Natural killer cell (primary cell): ENCODE measurements at regions not wholly inside any gene's neighbourhood (a gene's known extent, or its start where the extent isn't known, plus 50 kb on each side); places are given as distances from the start of the nearest gene placed in this dataset.

Experiments used
- ATAC-seq, 3 donors: fragments of 150-1000 bp in 2 of 3; fragments of 200-7000 bp in 1 of 3; cut with Tn5 transposase; 1 replicate in 1 of 3; 2 replicates in 2 of 3; pipeline ENCODE4 v1.10.0; 2021; ENCODE audit warnings: mild to moderate bottlenecking in 2 of 3, moderate library complexity in 2 of 3
- DNase-seq, 2 donors: peaks; one replicate each; pipeline versions ENCODE4 v3.0.0 to v3.0.0-alpha.2; 2013 to 2021; ENCODE audit warnings: mixed read lengths in 1 of 2
- H3K27ac ChIP-seq: one replicate; pipeline ENCODE4 v1.5.1; 2013; ENCODE audit warnings: mild to moderate bottlenecking, low read length
- H3K27me3 ChIP-seq: one replicate; pipeline ENCODE4 v1.6.1; 2013; ENCODE audit warnings: low read length; ENCODE audit not compliant: control insufficient read depth, insufficient read depth
- H3K36me3 ChIP-seq: one replicate; pipeline ENCODE4 v1.6.1; 2013; ENCODE audit warnings: low read length; ENCODE audit not compliant: control insufficient read depth, insufficient read depth
- H3K4me1 ChIP-seq: one replicate; pipeline ENCODE4 v1.6.1; 2013; ENCODE audit warnings: low read length; ENCODE audit not compliant: control insufficient read depth, insufficient read depth
- H3K4me3 ChIP-seq: one replicate; pipeline ENCODE4 v1.5.1; 2013; ENCODE audit warnings: low read length
- H3K9me3 ChIP-seq: one replicate; pipeline ENCODE4 v1.6.1; 2013; ENCODE audit warnings: low read length; ENCODE audit not compliant: control insufficient read depth, insufficient read depth
- H3K27ac Mint-ChIP-seq, 2 donors: one replicate each; pipeline ENCODE4 v1.8.0; 2022; ENCODE audit warnings: mild to moderate bottlenecking in 2 of 2, mixed read lengths in 2 of 2, moderate library complexity in 1 of 2
- H3K27me3 Mint-ChIP-seq, 2 donors: one replicate each; pipeline ENCODE4 v1.8.0; 2022; ENCODE audit warnings: low read depth in 2 of 2, mixed read lengths in 2 of 2
- H3K36me3 Mint-ChIP-seq: one replicate; pipeline ENCODE4 v1.8.0; 2022; ENCODE audit warnings: mixed read lengths
- H3K4me1 Mint-ChIP-seq, 2 donors: one replicate each; pipeline ENCODE4 v1.8.0; 2022; ENCODE audit warnings: mixed read lengths in 2 of 2
- H3K4me3 Mint-ChIP-seq: one replicate; pipeline ENCODE4 v1.8.0; 2022; ENCODE audit warnings: mild to moderate bottlenecking, moderate library complexity, mixed read lengths
- H3K9me3 Mint-ChIP-seq, 2 donors: one replicate each; pipeline ENCODE4 v1.8.0; 2022; ENCODE audit warnings: mixed read lengths in 2 of 2
- WGBS: methylation state at CpG from one replicate; pipeline ENCODE4 v1.1.7; 2013; ENCODE audit warnings: missing lambda C conversion rate; ENCODE audit not compliant: insufficient coverage; 5-methylcytosine and 5-hydroxymethylcytosine counted together
- intact Hi-C: fragments of 100-400 bp; cut with micrococcal nuclease; formaldehyde crosslinking; loops from one replicate; pipeline ENCODE4 v1.14.2; 2022
- TF ChIP-seq, protein P1 (sequence below): fragments of 200-600 bp; IDR thresholded peaks from one replicate; pipeline ENCODE4 v1.8.0; 2022; ENCODE audit warnings: antibody characterized with exemption

DNA sequence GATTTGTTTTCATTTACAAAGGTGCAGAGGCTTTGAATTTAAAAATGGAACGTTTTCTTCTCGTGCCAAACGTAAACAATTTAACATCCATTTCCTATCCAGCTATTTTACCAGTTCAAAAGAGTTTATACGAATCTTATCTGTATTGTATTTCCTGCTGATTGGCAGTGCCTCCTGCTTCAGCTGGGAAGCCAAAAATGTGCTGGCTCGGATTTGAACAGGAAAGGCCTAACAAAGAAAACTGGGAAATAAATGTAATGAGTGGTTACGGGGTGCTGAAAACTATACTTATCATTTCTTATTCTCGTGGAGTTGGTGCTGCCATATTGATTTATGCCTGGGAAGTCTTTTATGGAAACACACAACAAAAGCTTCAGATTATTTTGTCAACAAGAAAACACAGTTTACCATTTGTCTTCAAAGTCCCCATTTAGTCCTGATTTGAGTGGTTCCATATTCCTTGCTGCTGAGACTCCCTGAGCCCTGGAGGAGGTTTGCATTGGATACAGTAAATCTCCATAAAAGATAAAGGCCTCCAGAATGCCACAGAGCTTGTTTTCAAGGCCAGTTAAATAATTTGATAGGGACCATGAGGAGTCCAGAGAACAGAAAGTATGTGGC lies 507.4 kb downstream of the RASEF start:
- Histone ChIP-seq H3K4me3 (no peak overlapping the region), H3K9me3 (no peaks in the 10 kb centered on the region), H3K27me3 (no peaks in the 10 kb centered on the region), H3K36me3 (no peaks in the 10 kb centered on the region), H3K4me1 (no peaks in the 10 kb centered on the region), H3K27ac (no peak overlapping the region)
- no peaks in the 10 kb centered on the region for H3K4me1 Mint-ChIP-seq
- ATAC-seq (no peak), DNase-seq (no peak)
- H3K27me3 Mint-ChIP-seq = no peaks in the 10 kb centered on the region
- intact Hi-C loops = no loop called here
- no peak overlapping the region for H3K27ac Mint-ChIP-seq
- peaks cover 0 to 2% of the 10 kb centered on the region in 2 donors for H3K9me3 Mint-ChIP-seq
- H3K36me3 Mint-ChIP-seq = no peaks in the 10 kb centered on the region
- 73% methylated on average over 5 of the region's 7 CpGs for WGBS
- TF ChIP-seq, protein P1, sequence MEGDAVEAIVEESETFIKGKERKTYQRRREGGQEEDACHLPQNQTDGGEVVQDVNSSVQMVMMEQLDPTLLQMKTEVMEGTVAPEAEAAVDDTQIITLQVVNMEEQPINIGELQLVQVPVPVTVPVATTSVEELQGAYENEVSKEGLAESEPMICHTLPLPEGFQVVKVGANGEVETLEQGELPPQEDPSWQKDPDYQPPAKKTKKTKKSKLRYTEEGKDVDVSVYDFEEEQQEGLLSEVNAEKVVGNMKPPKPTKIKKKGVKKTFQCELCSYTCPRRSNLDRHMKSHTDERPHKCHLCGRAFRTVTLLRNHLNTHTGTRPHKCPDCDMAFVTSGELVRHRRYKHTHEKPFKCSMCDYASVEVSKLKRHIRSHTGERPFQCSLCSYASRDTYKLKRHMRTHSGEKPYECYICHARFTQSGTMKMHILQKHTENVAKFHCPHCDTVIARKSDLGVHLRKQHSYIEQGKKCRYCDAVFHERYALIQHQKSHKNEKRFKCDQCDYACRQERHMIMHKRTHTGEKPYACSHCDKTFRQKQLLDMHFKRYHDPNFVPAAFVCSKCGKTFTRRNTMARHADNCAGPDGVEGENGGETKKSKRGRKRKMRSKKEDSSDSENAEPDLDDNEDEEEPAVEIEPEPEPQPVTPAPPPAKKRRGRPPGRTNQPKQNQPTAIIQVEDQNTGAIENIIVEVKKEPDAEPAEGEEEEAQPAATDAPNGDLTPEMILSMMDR = no peak
- H3K4me3 Mint-ChIP-seq = no peak overlapping the region

GRCh38 chr9:82558346-82558745 lies 504.6 kb downstream of the RASEF start:
- H3K27me3 Mint-ChIP-seq = no peaks in the 10 kb centered on the region
- no peak for DNase-seq
- Histone ChIP-seq H3K27me3 (no peaks in the 10 kb centered on the region), H3K27ac (no peak overlapping the region), H3K9me3 (no peaks in the 10 kb centered on the region), H3K4me1 (no peaks in the 10 kb centered on the region), H3K4me3 (no peak overlapping the region), H3K36me3 (no peaks in the 10 kb centered on the region)
- peaks cover 2 to 5% of the 10 kb centered on the region in 2 donors for H3K9me3 Mint-ChIP-seq
- 90% methylated on average over 1 of the region's 1 CpG for WGBS
- intact Hi-C loops = no loop called here
- H3K27ac Mint-ChIP-seq = no peak overlapping the region
- TF ChIP-seq, protein P1 = no peak
- no peaks in the 10 kb centered on the region for H3K4me1 Mint-ChIP-seq
- no peaks in the 10 kb centered on the region for H3K36me3 Mint-ChIP-seq
- no peak overlapping the region for H3K4me3 Mint-ChIP-seq
- no peak for ATAC-seq

- H3K4me3 ChIP-seq = no peak overlapping the region
- no peaks in the 10 kb centered on the region for H3K27me3 ChIP-seq
- Mint-ChIP-seq H3K27ac (no peak overlapping the region), H3K4me3 (no peak overlapping the region), H3K4me1 (no peaks in the 10 kb centered on the region), H3K36me3 (no peaks in the 10 kb centered on the region), H3K27me3 (no peaks in the 10 kb centered on the region), H3K9me3 (peaks cover 2 to 5% of the 10 kb centered on the region in 2 donors)
- no peak overlapping the region for H3K27ac ChIP-seq
- H3K9me3 ChIP-seq = no peaks in the 10 kb centered on the region
- DNase-seq (no peak), ATAC-seq (no peak)
- TF ChIP-seq, protein P1 = no peak
- H3K36me3 ChIP-seq = no peaks in the 10 kb centered on the region
- 82% methylated on average over 9 of the region's 9 CpGs for WGBS
- no peaks in the 10 kb centered on the region for H3K4me1 ChIP-seq
- intact Hi-C loops = no loop called here
These were observed 503.9 kb downstream of the RASEF start for GRCh38 chr9:82558855-82559630.
